ENCODE measurements at regions not wholly inside any gene's neighbourhood (a gene's known extent, or its start where the extent isn't known, plus 50 kb on each side); places are given as distances from the start of the nearest gene placed in this dataset.

DNA sequence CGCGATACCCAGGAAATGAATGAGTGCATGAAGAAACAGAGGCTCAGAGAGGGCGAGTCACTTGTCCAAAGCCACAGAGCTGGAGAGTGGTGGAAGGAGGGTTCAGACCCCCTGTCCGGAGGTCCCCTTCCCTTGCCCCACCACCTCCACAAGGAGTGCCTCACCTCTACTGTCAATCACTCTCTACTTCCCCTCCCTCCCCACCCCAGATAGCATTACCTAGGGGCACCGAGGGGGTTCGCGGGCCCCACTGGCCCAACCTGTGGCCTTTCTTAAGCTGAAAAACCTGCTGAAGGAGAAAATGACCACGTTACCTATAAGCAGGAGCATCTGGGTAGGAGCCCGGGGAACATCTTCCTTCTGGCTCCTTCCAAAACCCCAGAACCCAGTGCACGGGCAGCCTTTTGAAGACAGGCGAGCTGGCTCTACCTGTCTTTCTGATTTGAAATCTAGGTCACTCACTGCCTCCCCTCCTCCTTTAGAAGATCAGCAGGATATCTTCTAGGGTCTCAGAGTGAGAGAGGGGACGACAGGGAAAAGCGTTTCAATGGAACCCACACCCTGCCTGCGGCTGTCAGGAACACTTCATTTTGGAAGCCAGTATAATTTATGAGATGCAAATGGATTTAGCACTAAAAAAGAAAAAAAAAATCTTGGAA lies 89.9 kb upstream of the MEF2A start:
- TF ChIP-seq, protein P1, sequence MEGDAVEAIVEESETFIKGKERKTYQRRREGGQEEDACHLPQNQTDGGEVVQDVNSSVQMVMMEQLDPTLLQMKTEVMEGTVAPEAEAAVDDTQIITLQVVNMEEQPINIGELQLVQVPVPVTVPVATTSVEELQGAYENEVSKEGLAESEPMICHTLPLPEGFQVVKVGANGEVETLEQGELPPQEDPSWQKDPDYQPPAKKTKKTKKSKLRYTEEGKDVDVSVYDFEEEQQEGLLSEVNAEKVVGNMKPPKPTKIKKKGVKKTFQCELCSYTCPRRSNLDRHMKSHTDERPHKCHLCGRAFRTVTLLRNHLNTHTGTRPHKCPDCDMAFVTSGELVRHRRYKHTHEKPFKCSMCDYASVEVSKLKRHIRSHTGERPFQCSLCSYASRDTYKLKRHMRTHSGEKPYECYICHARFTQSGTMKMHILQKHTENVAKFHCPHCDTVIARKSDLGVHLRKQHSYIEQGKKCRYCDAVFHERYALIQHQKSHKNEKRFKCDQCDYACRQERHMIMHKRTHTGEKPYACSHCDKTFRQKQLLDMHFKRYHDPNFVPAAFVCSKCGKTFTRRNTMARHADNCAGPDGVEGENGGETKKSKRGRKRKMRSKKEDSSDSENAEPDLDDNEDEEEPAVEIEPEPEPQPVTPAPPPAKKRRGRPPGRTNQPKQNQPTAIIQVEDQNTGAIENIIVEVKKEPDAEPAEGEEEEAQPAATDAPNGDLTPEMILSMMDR (conservative IDR thresholded peaks at IDR 0.05; ENCODE audit: low read length): no peak
- no peak for TF ChIP-seq EZH2phosphoT487 (IDR thresholded peaks at IDR 0.05; ENCODE audit: borderline replicate concordance)
